NCI-H2196 (cell line): ENCODE measurements at regions not wholly inside any gene's neighbourhood (a gene's known extent, or its start where the extent isn't known, plus 50 kb on each side); places are given as distances from the start of the nearest gene placed in this dataset.
"Not testable (repeated sequence)": the region's sequence is repeated elsewhere in the genome, so short reads cannot be mapped to it uniquely, and the experiment has no call there.

Source experiments
- DNase-seq: peaks from one replicate; lab custom pipeline; 2025; ENCODE audit not compliant: unreplicated experiment; lab: John Stamatoyannopoulos, UW

DNA sequence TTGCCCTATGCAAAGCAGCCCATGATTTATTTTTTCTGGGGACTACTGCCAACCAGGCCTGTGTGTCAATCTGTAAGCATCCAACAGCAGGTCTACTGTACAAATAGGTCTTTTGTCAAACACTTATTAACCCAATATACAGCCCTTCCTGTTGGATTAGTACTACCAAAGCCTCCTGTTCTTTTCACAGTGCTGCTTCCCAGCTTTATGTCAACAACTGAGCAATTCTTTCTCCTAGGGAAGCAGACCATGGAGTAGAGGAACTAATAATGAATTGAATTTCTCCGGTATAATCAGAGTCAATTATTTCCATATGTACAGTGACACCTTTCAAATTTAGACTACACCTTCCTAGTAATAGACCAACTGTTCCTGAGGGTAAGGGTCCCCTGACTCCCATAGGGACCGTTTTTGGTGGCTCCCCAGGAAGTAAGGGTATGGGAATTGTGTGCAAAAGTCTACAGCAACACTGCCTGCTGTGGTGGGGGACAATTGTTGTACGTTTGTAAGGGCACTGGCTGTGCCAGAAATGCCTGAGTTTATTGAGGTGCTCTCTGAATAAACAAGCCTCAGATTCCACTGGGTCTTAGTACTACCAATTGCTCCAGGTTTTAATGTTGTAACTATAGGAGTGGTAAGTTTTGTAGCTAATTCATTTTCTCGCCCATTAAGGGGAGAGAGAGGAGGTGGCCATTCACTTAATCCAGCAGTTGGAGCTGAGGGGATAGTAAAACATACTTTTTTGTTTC is 286.1 kb upstream of the MTPN start:
- DNase-seq, result not testable (repeated sequence)

DNA sequence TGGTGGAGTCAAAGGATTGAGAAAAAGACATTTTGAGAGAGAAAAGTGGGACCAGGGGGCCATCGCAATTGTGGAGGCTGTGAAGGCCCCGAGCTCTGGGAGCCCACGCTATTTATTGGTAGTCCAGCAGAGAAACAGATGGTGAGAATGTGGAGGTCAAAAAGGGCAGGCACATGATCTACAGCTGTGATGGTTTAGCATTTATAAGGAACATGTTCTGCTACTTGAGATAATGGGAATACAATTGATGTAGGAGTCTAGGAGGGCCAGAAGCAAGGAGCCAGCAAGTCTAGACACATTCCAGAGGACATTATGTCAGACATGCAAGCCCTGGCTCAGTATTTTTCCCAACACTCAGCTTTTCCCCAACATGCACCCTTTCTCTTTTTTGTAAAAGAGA is 283.4 kb upstream of the MTPN start:
- DNase-seq, result not testable (repeated sequence)

DNA sequence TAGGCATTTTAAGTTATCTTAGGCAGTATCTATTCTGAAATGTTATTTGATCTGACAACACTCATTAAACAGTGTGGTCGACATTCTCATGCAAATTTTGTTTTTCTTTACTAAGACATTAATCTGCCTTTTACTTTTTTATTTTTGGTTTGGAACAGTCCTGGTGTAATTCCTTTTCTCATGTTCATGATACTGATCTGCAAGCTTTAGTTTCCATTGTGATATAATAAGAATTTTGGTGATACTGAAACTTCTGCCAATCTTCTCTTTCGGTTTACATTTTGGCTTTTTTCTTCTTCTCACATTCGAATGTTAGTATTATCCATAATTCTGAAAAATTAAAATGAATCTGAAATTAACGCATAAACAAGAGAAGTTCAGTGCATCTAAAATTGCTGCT is 281.9 kb upstream of the MTPN start:
- no peak for DNase-seq

DNA sequence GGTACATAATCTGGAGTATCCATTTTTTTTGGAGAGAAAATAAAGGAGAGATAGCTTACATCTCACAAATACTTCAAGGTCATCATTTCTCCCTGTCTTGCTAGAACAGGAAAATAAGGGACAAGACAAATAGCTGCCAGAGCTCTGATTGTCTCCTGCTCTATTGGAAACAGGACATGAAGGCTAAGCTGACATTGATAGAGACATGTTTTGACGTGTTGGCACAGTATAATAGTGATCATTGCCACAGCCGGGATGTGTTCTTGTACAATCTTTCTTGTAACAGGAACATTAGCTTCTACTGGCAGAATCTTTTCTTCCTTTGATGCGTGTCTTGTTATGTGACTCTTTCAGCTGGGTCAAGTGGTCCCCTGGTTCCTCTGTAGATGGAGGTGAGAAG is 279.3 kb upstream of the MTPN start:
- DNase-seq, result no peak

DNA sequence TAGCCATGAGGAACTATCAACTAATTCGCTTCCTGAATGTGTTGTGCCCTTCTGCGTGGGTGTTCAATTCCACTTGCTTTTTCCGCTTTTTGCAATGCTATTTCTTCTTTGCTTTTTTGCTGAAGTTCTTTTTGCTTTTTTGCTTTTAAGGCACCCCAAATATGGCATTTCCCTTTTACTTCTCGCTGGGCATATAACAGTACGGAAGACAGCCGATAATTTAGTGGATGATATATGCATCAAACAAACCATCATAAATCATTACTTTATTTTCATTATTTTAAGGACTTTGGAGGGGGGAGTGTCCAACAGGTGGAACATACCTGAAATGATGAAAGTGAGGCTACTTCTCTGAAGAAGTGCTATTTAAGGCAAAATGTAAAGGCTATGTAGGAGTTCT is 277.0 kb upstream of the MTPN start:
- DNase-seq, result no peak

DNA sequence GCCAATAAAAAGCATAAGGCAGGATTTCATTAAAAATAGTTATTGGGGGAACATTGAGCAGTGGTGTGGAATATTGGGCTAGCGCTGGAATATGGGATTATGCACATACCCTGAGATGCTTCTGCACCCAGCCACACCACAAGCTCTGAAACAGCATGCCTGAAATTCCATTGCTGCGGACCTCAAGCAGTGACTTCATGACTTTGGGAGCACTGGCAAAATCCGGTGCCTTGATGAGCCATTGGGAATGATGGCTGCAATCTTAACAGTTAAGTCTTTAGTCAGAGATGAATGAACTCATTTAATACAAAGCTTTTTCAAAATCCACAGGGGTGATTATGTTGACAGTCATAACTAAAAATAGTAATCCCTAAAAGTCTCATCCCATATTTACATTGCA is 274.7 kb upstream of the MTPN start:
- no peak for DNase-seq

DNA sequence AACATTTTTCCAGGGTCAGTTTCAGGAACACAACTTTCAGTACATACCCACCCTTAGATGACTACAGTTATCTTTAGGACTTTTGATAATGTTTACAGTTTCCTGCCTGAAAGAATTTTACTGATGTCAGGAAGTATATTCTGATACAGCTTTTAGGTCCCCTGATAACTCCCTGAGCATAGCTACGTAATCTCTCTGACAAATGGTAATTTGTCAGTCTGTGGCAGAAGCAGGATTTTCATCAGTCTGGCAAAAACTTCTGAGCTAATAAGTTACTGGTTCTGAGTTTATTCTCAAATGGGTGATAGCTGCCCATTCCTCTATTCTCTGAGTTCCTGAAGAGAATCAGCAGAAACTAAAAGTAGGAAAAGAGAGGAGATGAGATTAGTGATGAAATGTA is 270.1 kb upstream of the MTPN start:
- no peak for DNase-seq

DNA sequence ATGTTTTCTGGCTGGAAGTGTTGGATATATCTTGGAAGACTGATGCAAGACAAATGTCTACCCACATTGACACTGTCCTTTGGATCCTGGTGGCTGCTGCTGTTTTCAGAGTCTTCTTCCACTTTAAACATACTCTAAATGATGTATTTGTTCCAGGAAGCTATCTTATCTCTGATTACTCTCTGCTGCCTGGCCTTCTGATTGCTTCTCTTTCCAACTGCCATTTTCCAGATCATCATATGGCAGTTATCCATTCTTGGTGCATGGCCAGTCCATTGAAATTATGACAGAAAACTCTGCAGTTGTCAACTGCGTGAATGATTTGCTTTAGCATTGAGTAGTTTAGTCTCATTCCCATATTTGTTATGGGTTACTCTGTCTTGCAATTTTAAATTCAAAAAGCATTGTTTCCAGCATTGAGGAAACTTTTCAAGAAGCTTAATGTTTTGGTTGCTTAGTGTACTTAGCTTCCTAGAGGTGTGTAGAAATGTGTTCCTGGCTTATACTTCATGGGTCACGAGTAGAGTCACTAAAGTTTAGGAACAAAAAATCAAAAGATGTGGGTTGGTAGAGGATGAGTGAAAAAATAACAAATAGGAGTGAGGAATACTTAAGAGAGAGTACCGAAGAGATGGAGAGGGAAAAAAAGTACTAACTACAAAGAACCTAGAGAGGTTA is 268.3 kb upstream of the MTPN start:
- DNase-seq, result no peak

DNA sequence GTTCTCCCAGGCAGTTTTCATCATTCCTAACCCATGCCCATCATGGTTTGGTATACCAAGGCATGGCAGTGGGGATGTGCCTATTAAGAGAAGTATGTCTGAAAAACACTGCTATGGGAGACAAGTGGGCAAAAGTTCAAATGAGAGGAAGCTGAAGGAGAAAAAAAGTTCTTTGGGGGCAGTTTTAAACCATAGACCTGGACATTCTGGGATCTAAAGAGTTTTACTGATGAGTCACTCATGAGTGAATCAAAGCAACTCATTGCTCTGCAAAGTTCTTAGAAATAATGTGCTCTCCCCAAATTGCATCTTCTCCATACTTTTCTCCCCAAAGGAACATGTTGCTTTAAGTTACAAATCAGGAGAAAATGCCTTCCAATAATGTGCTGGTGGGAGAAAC is 256.9 kb upstream of the MTPN start:
- DNase-seq, result no peak

DNA sequence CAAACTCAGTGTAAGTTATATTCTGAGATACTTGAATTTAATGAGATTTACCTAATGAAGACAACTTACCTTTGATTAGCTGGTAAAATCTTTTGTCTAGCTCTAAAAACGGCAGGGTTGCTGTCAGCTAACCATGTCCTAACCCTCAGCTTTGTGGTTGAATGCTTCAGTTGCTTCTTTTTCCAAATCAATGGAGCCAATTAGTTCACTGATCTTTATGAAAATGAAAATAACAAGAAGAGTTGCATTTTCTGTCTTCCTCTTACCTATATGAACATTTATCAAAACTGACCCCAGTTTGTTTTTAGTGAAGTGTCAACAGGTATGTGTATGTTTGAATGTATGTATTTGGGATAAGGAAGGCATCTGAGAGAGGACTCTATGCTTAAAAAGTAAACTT is 253.1 kb upstream of the MTPN start:
- DNase-seq, result no peak

DNA sequence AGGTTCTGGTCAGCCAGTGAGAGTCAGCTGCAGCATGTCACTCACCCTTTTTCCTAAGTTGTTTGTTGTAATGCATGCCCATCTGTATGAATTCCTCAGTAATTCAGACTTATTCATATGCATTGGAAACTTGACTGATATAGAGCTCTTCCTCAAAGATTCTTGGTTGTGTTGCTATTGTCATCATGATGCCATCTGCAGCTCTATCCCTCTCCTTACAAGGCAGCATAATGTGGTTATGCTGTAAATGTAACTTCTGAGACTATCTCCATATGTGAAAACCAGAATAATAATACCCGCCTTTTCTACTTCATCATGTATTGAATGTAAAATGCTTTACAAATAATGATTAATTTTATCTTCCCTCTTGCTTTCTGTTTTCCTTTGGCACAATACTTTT is 252.6 kb upstream of the MTPN start:
- no peak for DNase-seq

DNA sequence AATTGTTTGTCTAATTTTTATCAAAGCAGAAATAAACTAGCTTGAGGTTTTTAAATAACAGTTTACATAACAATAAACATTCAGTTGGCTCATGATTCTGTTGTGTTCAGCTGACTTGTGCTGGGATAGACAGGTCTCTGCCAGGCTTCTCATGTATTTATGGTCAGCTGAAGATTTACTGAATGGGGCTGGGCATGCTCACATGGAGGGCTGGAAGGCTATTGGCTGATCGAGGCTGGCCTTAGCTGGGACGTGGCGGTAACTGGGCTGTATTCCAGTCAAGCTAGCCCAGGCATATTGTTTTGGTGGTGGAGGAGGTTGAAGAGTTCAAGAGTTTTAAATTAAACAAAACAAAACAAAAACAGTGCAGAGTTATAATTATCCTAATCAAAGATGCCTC is 251.0 kb upstream of the MTPN start:
- DNase-seq, result no peak

DNA sequence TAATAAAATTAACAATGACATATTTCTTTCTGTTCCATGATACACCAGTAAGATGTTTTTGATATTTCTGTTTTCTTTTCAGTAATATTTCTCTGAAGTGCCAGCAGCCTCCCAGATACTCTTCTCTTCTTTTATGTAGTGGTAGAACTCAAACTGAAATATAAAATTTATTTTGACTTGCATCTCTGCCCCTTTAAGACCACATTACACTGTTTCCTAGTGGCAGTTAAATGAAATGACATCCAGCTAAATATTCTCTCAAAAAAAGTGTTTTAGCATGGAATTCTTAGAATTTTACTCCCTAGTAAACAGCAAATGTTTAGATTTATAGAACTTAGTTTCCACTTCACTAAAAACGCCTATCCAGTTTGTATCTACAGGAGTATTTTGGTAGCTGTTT is 237.2 kb upstream of the MTPN start:
- DNase-seq, result no peak

DNA sequence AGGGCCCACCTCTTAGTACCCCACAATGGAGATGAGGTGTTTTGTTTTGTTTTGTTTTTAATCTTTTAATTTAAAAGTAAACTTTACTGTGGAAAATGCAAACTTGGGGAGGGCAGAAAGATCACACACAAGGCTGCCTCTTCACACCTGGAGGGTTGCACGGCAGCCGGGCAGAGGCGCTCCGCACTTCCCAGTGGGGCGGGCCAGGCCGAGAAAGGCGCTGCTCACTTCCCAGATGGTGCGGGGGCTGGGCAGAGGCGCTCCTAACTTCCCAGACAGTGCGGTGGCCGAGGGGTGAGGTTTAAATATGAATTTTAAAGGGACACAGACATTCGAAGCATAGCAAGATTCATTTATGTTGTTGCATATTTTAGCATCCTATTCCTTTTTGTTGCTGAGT is 235.9 kb upstream of the MTPN start:
- DNase-seq, result no peak

DNA sequence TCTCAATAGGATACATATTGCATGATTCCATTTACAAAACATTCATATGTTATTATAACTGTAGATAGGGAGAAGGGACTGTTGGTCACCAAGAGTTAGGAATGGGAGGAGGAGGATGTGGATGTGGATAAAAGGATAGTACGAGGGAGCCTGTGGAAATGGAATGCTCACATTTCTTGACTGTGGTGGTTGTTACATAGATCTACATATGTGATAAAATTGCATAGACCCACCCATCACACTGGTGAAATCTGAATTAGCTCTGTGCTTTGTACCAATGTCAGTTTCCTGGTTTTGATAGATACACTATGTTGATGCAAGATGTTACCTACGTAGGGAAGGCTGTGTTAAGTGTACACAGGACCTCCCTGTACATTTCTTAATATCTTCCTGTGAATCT is 233.5 kb upstream of the MTPN start:
- DNase-seq, result no peak

DNA sequence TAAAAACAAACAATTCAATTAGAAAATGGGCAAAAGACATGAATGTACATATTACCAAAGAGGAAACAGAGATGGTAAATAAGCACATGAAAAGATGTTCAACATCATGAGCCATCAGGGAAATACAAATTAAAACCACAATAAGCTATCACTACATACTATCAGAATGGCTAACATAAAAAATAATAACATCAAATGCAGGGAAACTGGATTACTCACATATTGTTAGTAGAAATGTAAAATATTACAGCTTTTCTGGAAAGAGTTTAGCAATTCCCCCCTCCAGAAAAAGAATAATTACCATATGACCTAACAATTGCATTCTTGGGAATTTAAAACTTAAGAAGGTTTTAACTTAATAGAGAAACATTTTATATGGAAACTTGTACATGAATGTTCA is 232.9 kb upstream of the MTPN start:
- no peak for DNase-seq

DNA sequence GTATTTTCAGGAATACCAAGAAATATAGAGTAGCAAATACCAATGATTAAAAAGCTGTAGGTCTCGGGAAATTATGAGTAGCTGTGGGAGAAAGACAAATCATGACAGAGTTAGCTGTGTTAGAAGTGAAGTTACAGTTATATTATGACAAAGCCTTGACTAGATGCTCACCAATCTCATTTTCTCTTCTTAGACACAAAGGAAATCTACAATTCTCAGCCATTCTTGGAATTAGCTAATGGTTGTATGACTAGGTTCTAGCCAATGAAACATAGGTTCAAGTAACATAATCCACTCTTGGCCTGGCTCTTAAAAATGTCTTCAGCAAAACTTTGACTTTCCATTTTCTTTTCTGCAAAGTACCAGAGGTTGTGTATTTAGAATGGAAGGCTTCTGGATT is 228.8 kb upstream of the MTPN start:
- DNase-seq, result no peak

DNA sequence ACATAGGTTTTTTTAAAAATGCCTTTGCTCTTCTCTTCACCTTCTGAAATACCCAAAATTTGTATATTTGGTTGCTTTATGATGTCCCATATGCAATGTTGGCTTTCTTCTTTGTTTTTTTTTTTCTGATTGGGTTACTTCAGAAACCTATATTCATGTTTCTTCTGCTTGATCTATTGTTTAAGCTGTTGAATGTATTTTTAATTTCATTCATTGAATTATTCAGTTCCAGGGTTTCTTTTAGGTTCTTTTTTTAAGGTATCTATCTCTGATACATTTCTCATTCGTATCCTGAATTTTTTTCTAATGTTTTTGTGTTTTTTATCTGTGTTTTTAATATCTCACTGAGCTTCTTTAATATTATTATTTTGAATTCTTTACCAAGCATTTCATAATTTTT is 221.0 kb upstream of the MTPN start:
- no peak for DNase-seq

DNA sequence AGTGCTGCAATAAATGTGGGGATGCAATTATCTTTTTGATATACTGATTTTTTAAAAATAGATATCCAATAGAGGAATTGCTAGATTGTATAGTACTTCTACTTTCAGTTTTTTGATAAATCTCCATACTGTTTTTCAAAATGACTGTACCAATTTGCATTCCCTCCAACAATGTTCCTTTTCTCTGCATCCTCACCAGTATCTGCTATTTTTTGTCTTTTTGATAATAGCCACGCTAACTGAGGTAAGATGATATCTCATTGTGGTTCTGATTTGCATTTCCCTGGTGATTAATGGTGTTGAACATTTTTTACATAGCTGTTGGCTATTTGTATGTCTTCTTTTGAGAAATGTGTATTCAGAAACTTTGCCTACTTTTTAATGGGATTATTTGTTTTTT is 217.7 kb upstream of the MTPN start:
- DNase-seq, result no peak

DNA sequence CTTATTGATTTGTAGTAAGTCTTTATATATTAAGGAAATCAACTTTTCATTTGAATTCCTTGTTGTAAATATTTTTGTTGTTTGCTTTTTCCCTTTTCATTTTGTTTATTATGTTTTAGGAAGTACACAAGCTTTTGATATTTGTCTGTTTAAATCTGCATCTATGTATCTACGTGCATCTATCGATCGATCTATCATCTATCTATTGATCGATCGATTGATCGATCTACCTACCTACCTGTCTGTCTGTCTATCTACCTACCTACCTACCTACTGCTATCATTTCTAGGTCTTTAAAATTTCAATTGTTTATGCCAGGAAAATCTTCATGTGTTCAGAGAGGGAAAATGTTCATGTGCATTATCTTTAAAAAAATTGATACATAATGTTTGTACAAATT is 216.8 kb upstream of the MTPN start:
- no peak for DNase-seq

DNA sequence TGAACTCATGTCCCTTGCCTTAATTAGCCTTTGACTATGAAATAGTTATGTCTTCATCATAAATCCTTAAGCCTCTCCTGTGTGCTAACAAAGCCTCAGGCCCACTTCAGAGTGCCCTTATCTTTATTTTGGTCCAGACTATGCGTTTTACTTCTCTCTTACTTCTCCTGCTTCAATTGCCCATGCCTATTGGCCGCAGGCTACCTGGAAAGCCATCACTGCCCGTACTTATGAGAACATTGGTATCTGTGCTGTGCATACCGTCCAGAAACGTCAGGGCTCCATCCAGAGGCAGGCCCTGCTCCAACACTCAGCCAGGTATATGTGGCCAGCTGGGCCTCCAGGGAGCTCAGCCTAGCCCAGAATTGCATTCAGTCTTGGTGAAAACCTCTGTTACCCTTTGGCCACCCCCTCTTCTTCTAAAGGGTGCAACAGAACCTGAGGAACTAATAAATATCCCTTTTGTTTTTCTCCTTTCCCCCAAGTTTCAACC is 212.4 kb upstream of the MTPN start:
- DNase-seq, result no peak

DNA sequence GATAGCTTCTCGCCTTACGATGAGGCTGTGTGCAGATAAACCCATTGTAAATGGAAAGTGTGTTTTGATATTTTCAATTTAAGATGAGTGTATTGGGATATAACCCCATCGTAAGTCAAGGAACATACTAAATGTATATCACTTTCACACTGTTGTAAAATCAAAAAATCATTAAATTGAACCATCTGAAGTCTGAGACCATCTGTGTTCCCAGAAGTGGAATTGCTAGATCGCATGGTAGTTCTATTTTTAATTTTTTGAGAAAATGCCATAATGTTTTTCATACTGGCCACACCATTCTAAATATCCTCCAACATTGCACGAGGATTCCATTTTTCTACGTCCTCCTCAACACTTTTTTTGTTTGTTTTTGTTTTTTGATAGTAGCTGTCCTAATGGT is 209.1 kb upstream of the MTPN start:
- DNase-seq, result no peak

DNA sequence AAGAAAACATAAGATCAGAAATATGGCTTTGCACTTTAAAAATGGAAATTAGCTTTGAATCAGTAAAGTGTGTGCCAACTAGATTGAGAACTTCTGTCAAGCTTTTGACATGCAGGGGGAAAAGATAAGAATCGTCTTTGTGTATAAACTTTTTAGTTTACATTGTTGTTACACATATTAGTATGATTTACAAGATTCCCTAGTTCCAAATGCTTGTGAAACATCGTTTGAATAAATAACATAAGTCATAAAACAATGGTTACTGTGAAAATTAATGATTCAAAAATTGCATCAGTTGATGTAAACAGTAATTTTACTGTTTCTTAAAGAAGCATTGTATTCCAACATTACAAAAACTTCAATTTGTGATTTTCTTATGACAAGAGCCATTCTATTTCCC is 207.6 kb upstream of the MTPN start:
- no peak for DNase-seq
